Stimulated activated CD8-positive, alpha-beta memory T cell treated with anti-CD3 and anti-CD28 coated beads, Interleukin-4, amount 100 ng/mL, for 4 hours (primary cell): ENCODE measurements at regions not wholly inside any gene's neighbourhood (a gene's known extent, or its start where the extent isn't known, plus 50 kb on each side); places are given as distances from the start of the nearest gene placed in this dataset.
A peak's percentile ranks its signal among the peaks of the same experiment; 100 is the strongest.
"Not testable (repeated sequence)": the region's sequence is repeated elsewhere in the genome, so short reads cannot be mapped to it uniquely, and the experiment has no call there.

ENCODE experiments used
- DNase-seq, 2 donors: peaks; one replicate each; pipeline ENCODE4 v3.0.0-alpha.2; 2020; ENCODE audit warnings: low read depth in 2 of 2, low spot score in 1 of 2

GRCh38 chr6:44000164-44000842 is 126.9 kb downstream of the MRPL14 start:
- DNase-seq, result no peak

- no peak for DNase-seq
Observed at GRCh38 chr6:43999628-44000027, 127.6 kb downstream of the MRPL14 start.

- not testable (repeated sequence) for DNase-seq
Observed at GRCh38 chr6:43998592-43999243, 128.5 kb downstream of the MRPL14 start.

GRCh38 chr6:43997990-43998585 is 129.2 kb downstream of the MRPL14 start:
- DNase-seq, result not testable (repeated sequence)

- DNase-seq, result no peak
Observed at GRCh38 chr6:43997345-43997677, 129.9 kb downstream of the MRPL14 start.

GRCh38 chr6:43996618-43997344 is 130.5 kb downstream of the MRPL14 start:
- DNase-seq, result no peak

- DNase-seq, result no peak
Observed at GRCh38 chr6:43995137-43995536, 132.1 kb downstream of the MRPL14 start.

GRCh38 chr6:43993881-43994523 is 133.2 kb downstream of the MRPL14 start:
- peak in 1 of 2 donors; percentile 31 for DNase-seq

- no peak for DNase-seq
Observed at GRCh38 chr6:43992783-43993644, 134.2 kb downstream of the MRPL14 start.

- DNase-seq, result no peak
Observed at GRCh38 chr6:43992126-43992663, 135.1 kb downstream of the MRPL14 start.

GRCh38 chr6:43990627-43991619 is 136.3 kb downstream of the MRPL14 start:
- no peak for DNase-seq

GRCh38 chr6:43990275-43990626 is 137.0 kb downstream of the MRPL14 start:
- no peak for DNase-seq

GRCh38 chr6:43989581-43990146 is 137.6 kb downstream of the MRPL14 start:
- DNase-seq, result no peak

GRCh38 chr6:43988801-43989200 is 138.5 kb downstream of the MRPL14 start:
- DNase-seq, result no peak

GRCh38 chr6:43987838-43988439 is 139.3 kb downstream of the MRPL14 start:
- DNase-seq, result no peak

- DNase-seq, result no peak
Observed at GRCh38 chr6:43986177-43986825, 141.0 kb downstream of the MRPL14 start.

- DNase-seq, result no peak
Observed at GRCh38 chr6:43985329-43985728, 141.9 kb downstream of the MRPL14 start.
